ENCODE measurements at regions not wholly inside any gene's neighbourhood (a gene's known extent, or its start where the extent isn't known, plus 50 kb on each side); places are given as distances from the start of the nearest gene placed in this dataset.

DNA sequence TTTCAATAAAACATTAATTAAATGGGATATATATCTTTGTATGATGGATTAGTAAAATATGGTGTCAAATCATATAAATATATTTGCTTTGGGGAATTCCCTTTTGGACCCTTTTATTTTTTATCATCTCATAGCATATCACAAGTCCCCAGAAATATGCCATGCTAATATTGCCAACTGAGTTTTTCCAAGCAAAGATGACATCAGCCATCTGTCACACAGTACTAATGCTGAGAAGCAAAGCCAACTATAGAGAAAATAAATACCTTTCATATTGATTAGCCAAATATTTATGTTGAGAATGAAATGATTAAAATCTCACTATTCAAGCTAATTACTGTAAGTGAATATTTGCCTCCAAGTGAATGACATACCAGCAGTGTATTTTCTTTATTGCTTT lies 575.3 kb downstream of the ETV1 start:
- TF ChIP-seq FOXM1 (IDR thresholded peaks at IDR 0.05; ENCODE audit: borderline replicate concordance) = no peak
- no peak for TF ChIP-seq SP1 (IDR thresholded peaks at IDR 0.05)
- TF ChIP-seq CTBP1 (IDR thresholded peaks at IDR 0.05; ENCODE audit: borderline replicate concordance) = no peak
- TF ChIP-seq LEF1 (IDR thresholded peaks at IDR 0.05; ENCODE audit: borderline replicate concordance) = no peak
- no peak for TF ChIP-seq FOXK2 (IDR thresholded peaks at IDR 0.05)
- TF ChIP-seq ELF4 (IDR thresholded peaks at IDR 0.05) = no peak
- TF ChIP-seq BHLHE40 (IDR thresholded peaks at IDR 0.05; ENCODE audit: borderline replicate concordance) = no peak
- TF ChIP-seq ZNF384 (IDR thresholded peaks at IDR 0.05) = no peak

Measured in HEK293T (cell line).